ENCODE measurements at regions not wholly inside any gene's neighbourhood (a gene's known extent, or its start where the extent isn't known, plus 50 kb on each side); places are given as distances from the start of the nearest gene placed in this dataset.

DNA sequence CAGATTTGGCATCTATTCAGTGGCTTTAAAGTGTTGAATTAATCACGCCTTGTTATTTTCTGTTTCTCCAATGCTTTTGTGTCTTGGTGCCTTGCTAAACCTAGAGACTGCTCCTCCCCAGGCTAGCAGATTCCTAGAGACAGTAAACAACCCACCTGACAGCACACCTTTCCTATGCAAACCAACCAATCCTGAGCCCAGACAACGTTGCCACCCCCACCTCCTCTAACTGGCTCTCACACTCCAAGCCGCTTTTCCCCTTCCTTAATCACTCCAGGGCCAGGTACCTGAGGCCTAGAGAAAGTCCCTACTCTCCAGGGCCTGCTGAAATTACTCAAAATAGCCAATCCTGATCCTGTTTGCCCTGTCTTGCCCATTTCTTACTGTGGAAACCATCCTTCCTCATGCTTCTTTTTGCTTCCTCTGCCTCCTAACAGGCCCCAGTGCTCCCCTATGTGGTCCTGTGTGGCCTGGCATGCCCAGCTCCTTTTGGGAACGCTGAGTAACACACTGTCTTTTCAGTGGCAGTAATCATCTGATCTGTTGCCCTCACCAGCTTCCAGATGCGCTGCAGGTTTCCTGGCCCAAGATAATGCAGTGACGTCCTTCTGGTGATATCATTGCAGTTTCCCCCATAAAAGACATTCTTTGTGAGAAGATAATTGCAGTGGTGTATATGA lies 53.4 kb downstream of the GAS1 start:
- DNase-seq (ENCODE audit: low read depth) = no peak

DNA sequence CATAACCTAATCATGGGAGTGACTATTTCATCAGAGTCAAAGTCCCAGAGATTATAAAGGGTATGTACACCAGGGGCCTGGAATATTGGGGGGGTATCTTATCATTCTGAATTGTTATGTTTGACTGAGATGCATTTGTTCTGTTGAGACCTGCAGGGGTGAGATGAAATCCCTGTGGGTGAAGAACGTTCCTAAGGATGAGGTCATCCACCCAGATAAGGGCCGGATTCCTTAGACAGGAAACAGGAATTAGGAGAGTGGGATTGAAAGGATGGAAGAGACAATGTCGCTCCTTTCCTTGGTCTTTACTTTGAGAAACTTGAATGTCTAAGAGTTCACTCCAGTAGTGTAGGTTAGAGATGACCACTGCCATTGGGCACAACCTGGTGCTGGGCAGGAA lies 54.7 kb downstream of the GAS1 start:
- DNase-seq (ENCODE audit: low read depth) = no peak

GRCh38 chr9:86891886-86892437 lies 55.3 kb downstream of the GAS1 start:
- no peak for DNase-seq (ENCODE audit: low read depth)

GRCh38 chr9:86891091-86891490 lies 56.2 kb downstream of the GAS1 start:
- no peak for DNase-seq (ENCODE audit: low read depth)

- DNase-seq (ENCODE audit: low read depth) = no peak
Observed at GRCh38 chr9:86885232-86885631, 62.1 kb downstream of the GAS1 start.

GRCh38 chr9:86876621-86877196 lies 70.6 kb downstream of the GAS1 start:
- DNase-seq (ENCODE audit: low read depth) = no peak

DNA sequence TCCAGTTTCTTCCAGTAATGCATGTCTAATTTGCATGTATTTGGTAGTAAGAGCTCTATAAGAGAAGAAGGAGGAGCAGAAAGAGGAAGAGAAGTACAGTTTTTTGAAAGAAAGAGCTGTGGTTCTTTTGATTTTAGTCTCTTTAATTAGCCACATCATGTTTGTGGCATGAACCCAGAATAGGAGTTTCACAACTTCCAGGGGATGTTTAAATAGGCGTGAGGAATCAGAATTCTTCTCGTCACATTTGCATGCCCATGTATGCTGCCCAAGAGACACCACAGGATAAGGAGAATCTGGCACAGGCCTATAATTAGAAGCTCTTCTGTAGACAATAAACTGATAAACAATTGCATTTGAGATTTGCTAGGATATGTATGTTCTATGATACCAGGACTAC lies 78.7 kb downstream of the GAS1 start:
- DNase-seq (ENCODE audit: low read depth) = peak; percentile 53

DNA sequence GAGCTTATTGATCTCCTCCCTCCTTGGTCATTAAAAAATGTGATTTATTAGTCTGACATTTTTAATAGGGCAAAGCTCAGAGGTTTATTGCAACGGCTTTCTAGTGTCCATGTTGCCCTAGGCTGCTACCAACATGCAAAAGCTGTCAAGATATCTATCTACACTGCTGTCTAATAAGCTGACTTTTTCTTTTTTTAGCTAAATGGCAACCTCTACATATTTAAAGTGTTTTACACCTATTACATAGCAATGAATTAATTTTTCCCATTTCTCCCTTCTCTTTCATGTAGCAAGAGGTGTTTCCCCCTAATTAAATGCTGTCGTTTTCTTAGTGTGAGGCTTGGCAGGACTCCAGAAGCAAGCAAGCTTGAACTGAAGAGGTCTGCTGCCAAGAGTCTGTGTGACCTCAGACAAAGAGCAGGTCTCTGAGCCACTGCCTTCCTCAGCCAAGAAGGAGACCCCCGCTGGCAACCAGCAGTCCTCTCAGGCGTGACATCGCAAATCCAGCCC lies 79.4 kb downstream of the GAS1 start:
- DNase-seq (ENCODE audit: low read depth) = peak; percentile 86

DNA sequence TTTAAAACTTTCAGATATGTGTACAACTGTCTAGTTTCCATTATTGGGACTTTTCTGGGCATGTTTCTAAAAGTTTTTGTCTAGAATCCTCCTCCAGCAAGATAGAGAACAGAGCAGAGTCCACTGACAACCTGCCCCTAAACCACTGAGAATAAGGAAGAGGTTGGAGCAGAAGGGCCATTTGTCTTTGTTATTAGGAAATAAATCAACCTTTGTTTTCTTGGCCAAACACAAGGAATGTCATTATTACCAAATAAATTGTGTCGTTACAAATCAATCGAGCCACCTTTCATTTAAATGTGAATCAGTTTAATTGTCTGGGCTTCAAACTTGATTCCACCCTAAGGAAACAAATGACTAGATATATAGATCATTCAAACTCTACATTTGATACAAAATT lies 81.4 kb downstream of the GAS1 start:
- no peak for DNase-seq (ENCODE audit: low read depth)

DNA sequence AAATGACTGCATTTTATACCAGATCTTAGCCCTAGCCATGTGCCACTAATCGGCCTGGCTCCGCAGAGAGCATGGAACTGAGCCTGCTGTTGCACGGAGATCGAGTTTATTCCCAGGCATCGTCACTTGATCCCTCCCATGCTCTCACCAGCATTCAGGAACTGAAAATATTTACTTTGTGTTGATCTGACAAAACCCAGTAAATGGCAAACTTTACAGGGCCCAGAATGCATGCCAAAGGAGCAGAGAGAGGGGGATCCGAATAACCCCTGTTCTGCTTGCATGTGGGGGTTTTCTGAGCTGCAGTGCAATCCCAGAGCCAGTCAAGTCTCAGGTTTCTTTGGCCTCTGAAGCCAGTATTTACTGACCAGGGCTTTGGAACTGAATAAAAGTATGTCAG lies 87.3 kb downstream of the GAS1 start:
- no peak for DNase-seq (ENCODE audit: low read depth)

- no peak for DNase-seq (ENCODE audit: low read depth)
Observed at GRCh38 chr9:86859056-86859455, 88.2 kb downstream of the GAS1 start.

GRCh38 chr9:86858009-86858408 lies 89.3 kb downstream of the GAS1 start:
- no peak for DNase-seq (ENCODE audit: low read depth)

GRCh38 chr9:86856259-86856658 lies 91.0 kb downstream of the GAS1 start:
- no peak for DNase-seq (ENCODE audit: low read depth)

DNA sequence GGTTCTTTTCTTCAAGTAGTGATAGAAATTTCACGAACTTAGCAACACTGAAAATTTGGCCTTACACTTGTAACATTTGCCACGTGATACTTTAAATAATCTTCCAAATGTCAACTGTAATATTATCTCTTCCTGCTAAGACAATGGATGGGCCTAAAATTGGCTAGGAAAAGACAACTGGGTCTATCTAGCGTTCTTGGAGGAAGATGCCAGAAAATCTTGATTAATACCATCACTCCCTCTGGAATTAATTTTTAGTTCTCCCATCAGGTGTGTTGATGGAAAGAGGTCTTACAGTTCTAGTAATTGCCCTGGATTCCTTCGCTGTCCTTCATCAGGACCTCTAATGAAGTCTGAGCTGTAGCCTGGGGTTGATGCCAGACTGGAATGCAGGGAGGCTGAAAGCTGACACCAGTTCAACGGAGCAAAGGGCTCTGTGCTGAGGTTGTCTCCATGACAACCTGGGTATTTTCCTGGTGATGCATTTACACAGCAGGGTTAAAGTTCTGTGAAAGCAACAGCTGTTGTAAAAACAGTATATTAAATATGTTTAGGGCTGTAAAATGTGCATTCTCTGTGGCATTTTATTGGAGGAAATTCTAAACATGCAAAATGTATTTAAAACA lies 92.3 kb downstream of the GAS1 start:
- peak; percentile 91 for DNase-seq (ENCODE audit: low read depth)

- no peak for DNase-seq (ENCODE audit: low read depth)
Observed at GRCh38 chr9:86846656-86847055, 100.7 kb downstream of the GAS1 start.

GRCh38 chr9:86843206-86843605 lies 104.1 kb downstream of the GAS1 start:
- DNase-seq (ENCODE audit: low read depth) = peak; percentile 34

DNA sequence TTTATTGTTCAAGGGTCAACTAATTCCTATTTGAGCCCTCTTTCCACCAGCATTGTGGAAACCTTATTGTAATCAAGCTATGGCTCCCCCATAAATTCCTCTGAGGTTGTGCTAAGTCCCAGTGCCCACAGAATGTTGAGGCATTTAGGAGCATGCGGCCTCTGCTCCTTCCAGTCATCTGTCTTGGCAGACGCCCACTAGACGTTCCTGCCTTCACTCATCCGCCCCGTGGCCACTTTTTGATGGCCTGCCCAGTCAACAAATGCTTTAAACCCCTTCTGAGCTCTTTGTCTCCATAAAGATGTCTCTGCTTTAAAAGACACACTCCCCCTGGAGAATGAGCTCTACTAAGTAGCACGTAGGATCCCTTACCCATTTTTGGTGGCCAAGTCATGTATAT lies 104.7 kb downstream of the GAS1 start:
- DNase-seq (ENCODE audit: low read depth) = no peak

DNA sequence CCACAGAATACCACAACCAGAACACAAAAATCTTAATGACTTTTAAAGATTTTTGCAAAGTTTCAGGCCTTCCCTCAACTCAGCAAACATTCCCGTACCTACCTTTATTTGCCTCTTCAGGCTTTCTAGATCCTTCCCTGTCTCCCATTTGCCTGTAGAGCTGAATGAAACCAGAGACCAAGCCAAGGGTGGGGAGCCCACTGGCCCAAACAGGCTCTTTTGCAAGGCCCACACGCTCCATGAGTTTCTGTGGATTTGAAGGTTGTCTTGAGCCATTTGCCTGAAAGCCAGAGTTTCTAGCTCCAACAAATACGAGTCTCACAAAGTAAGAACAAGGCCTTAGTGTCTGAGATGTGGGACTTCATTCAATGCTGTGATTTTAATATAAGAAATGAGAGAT lies 107.8 kb downstream of the GAS1 start:
- no peak for DNase-seq (ENCODE audit: low read depth)

DNA sequence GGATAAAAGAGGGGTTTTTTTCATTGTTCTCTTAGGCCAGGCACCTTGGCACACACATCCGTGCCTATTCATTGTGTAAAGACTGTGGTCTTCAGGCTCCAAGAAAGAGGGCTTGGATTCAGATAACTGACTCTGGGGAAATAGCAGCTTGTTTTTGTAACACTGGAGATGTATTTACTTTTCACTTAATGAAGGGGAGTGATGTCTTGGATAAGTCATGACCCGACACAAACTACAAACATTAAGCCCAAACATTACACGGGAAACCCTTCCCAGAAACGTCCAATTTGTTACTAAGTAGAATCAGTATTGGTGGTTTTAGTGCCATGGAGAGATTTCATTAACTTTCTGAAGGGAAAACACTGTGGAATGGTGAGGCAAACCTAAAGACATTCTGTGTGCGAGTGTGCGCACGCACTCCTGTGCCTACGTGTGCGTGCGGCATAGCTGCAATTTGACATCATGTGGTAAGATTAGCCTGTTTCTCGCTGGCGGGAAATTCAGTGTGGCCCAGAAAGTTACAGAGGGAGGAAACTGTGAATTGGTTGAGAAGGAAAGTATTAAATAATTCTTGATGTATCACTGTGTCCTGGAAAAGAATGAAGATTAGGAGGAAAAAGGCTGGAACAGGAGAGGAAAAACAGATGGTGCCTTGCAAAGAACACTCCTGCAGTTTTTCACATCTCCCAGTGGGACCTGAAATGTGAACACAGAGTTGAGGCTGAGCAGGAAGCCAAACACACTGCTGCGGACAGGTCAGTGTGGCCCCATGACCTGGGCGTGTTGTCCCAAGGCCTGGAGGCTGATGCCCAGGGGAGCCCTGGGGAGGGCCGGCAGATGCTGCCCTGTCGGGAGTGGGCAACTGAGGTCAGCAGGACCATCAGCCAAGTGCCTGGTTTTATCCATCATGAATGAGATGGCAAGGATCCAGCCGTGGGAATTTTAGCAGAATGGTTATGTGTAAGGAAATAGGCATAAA lies 108.5 kb downstream of the GAS1 start:
- no peak for DNase-seq (ENCODE audit: low read depth)

DNA sequence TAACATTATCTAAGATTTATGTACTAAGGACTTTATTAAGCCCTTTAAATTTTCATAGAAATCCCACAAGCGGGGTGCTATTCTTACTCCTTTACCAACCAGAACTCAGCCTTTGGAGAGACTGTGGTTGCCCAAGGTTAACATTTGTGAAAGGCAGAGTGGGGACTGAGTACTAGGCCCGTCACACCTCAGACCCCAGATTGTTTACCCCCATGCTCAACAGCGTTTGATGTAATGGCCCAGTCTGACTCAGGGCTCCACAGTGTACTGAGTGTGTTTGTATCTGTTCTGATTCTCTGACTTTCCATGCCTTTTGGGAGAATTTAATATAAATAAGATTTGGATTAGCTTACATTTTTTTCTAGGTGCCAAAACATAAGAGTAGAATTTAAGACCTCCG lies 110.0 kb downstream of the GAS1 start:
- DNase-seq (ENCODE audit: low read depth) = no peak

GRCh38 chr9:86836797-86837196 lies 110.5 kb downstream of the GAS1 start:
- no peak for DNase-seq (ENCODE audit: low read depth)

GRCh38 chr9:86836266-86836665 lies 111.0 kb downstream of the GAS1 start:
- DNase-seq (ENCODE audit: low read depth) = no peak
